ENCODE measurements at regions not wholly inside any gene's neighbourhood (a gene's known extent, or its start where the extent isn't known, plus 50 kb on each side); places are given as distances from the start of the nearest gene placed in this dataset.

DNA sequence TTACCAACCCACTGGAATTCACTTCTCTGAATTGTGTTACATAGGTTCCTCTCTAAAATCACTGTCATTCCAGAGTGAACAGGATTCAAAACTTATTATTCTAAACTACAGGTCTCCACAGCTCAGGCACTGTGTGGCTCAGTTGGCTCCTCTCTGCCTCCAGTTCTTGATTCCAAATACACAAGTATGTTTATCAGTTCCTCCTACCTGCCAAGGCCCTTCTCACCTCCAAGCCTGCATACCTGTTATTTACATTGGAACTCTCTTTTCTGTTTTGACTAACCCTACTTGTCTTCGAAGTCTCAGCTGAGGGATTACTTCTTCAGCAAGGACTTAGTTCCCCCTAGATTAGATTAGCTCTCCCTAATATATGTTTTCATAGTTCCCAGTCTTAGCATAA lies 397.6 kb upstream of the TMTC1 start:
- TF ChIP-seq, protein P1, sequence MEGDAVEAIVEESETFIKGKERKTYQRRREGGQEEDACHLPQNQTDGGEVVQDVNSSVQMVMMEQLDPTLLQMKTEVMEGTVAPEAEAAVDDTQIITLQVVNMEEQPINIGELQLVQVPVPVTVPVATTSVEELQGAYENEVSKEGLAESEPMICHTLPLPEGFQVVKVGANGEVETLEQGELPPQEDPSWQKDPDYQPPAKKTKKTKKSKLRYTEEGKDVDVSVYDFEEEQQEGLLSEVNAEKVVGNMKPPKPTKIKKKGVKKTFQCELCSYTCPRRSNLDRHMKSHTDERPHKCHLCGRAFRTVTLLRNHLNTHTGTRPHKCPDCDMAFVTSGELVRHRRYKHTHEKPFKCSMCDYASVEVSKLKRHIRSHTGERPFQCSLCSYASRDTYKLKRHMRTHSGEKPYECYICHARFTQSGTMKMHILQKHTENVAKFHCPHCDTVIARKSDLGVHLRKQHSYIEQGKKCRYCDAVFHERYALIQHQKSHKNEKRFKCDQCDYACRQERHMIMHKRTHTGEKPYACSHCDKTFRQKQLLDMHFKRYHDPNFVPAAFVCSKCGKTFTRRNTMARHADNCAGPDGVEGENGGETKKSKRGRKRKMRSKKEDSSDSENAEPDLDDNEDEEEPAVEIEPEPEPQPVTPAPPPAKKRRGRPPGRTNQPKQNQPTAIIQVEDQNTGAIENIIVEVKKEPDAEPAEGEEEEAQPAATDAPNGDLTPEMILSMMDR (IDR thresholded peaks at IDR 0.05), result no peak
- no peak for TF ChIP-seq POLR2AphosphoS5 (IDR thresholded peaks at IDR 0.05)

Measured in gastroesophageal sphincter (tissue), 3 donors.